SK-MEL-5 (cell line): ENCODE measurements at regions not wholly inside any gene's neighbourhood (a gene's known extent, or its start where the extent isn't known, plus 50 kb on each side); places are given as distances from the start of the nearest gene placed in this dataset.
"Not testable (repeated sequence)": the region's sequence is repeated elsewhere in the genome, so short reads cannot be mapped to it uniquely, and the experiment has no call there.

Experiments
- DNase-seq: peaks from one replicate; pipeline ENCODE4 v3.0.0-alpha.2; 2016; ENCODE audit warnings: low read depth, low spot score
- in situ Hi-C: cut with HindIII; loops from 2 replicates; pipeline ENCODE4 v1.10.0; 2016; ENCODE audit warnings: low sequenced_read_pairs, high pct_unique_total_duplicates, low pct_unique_long_range_greater_than_20kb

DNA sequence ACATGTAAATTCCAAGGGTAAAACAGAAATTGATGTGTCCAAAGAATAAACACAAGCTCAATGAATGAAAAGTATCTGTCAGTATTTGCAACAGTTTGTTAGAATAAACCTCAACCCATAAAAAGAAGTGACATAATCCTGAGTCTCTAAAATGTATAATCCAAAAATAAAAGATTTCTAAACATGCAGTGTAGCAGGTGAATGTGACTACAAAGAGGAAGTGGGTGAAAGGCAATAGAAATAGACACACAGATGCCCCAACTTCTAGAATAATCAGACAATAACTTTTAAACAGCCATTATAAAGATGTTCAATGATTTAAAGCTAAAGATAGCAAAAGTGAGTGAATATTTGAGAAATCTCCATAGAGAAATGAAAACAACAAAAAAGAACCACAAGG is 1009.2 kb upstream of the GJE1 start:
- in situ Hi-C loops: no loop called here
- DNase-seq: no peak

DNA sequence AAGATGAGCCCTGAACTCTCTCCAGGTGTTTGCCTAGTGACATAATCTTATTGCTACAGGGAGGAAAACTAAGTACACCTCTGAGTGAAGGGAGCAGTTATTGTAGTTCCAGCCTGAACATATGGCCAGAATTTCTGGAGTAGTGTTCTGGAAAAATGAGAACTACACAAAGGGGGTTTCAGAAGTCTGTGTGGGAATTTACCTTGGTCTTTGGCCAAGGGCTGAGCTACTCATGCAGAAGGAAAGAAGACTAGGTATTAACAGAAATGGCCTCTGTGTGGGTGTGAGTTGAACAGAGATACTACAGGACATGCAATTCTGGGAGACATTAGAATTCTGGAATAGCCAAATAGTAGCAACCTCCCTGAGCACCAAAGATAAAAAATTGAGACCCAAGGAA is 1009.7 kb upstream of the GJE1 start:
- DNase-seq: no peak
- in situ Hi-C loops: no loop called here

DNA sequence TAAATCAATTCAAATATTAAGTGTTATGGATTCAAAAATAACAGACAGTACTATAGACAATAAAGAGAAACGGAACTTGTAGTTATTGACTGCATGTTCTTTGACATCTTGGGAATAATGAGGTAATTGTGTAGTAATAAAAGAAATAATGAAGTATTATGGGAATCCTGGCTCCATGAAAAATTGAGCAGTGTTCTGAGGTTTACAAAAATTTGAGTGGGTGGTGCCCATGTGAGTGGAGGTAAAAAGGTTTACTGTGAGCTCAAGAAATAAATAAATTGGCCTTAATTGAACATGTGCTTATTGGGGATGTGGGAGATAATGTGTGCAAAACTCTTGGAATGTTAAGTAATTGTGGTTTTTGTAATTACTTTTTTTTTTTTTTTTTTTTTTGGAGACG is 1013.7 kb upstream of the GJE1 start:
- in situ Hi-C loops: no loop called here
- peak; percentile 83 for DNase-seq

DNA sequence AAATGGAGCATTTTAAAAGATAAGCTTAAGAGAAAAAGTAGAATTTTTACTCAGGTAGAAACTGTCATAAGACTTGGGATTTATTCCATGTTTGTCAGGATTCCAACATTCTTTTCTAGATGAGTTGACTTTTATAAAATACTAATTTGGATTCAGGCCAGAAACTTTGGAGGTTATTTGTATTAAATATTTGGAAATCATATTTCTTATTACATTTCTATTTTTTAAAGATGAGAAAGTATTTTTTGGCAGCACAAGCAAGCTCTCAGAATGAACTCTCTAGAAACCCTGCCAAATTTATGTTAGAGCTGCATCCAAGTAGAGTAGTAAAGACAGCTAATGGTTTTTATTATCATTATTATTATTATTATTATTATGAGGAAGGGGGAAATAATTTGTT is 1014.9 kb upstream of the GJE1 start:
- in situ Hi-C loops: no loop called here
- no peak for DNase-seq

DNA sequence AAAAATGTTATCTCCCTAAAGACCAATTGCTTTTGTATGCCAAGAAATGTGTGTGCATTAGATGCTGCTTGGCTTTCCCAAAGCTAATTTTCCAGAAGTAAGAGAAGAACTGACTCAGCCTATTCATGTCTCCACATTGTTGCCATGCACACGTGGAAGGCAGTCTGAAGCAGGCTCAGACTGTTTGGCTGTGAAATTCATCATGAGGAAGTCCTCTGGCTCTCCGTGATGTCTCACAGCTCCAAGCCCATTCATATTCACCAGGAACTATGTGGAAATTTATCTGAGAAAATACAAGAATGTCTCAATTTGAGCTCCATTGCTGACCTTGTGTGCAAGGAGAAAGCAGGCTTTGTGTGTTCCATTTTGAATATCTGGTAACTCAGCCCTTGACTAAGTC is 1022.2 kb upstream of the GJE1 start:
- peak; percentile 66 for DNase-seq

DNA sequence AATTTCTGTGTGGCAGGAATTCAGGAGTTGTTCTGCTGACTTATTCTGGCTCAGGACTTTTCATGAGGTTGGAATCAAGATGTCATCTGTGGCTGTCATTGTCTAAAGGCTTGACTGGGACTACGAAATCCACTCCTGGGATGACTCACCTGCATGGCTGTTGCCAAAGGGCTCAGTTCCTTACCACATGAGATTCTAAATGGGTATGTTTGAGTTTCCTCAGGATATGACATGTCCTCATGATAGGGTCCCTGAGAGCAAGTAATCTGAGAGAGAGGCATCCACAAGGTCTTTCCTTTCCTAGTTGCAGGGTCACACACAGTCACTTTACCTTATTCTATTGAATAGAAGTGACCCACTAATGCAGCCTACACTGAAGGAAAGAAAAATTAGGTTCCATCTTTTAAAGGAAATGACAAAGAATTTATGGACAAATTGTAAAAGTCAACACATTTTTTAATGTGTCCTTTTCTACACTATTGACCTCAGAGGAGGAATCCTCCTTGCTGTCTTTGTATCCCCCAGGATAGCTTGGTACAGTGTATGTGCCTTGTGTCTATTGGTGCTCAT is 1025.0 kb upstream of the GJE1 start:
- DNase-seq: peak; percentile 56
- in situ Hi-C loops: no loop called here

More for the DNA sequence above, 1022.2 kb upstream of the GJE1 start:
- in situ Hi-C loops: no loop called here

DNA sequence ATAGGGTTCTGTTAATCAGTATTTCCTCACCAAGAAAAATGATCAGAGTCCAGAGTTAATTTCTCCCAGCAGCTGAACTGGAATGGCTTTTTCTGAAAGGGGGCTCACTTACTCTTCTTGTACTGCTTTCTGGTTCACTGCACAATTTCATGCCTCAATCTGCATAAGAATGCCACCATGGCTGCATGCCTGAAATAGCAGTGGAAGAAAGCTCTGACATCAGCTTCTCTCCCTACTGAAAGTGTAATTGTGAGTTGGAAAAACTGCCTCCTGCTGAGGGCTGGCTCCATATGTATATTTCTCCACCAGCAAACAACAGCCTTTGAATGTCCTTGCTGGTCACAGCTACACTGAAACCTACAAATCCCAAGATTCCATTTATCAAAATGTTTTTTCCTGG is 1027.2 kb upstream of the GJE1 start:
- in situ Hi-C loops: no loop called here
- peak; percentile 67 for DNase-seq

DNA sequence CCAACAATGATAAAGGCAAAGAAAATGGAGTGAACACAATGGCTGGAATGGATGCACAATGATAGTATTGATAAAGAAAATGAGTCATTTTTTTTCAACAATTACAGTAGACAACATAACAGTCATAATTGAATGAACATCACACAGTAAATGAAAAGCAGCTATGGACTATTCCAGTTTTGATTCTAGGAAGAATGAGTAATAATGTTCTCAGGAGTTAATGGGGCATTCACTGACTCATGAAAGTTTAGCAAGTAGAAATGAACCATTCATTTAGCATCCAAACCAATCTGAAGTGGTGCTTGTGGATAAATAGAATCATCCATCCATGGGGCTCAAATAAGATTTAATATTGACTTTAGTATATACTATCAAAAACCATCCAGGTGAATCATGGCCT is 1029.5 kb upstream of the GJE1 start:
- DNase-seq: peak; percentile 54
- in situ Hi-C loops: no loop called here

DNA sequence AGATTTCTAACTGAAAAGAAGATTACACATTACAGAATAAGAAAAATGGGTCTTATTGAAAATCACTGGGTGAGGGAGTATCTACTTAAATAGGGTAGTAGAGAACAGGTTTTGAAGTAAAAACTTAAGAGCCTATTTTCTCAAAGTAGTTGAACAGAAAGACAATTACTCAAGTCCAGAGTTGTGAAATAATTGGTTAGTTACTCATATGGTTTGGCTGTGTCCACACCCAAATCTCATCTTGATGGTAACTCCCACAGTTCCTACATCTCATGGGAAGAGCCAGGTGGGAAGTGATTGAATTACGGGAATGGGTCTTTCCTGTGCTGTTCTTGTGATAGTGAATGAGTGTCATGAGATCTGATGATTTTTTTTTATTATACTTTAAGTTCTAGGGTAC is 1035.3 kb upstream of the GJE1 start:
- in situ Hi-C loops: no loop called here
- no peak for DNase-seq

DNA sequence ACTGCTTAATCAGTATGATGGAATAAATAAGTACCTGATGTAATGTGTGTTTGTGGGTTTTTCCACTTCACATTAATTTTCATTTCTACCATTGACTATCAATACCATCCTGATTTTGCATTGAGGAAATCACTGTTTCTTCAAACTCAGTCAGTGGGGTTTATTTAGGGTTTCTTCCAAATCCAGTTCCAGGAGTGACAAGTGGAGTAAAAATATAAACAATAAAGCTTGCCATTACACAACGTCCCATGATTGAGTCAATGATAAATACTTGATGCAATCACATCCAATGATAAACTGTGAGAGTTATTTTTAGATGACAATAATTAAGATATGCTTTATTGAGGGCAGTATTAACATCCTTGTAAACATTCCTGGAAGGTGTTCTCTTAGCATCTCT is 1037.4 kb upstream of the GJE1 start:
- DNase-seq: no peak
- in situ Hi-C loops: no loop called here

DNA sequence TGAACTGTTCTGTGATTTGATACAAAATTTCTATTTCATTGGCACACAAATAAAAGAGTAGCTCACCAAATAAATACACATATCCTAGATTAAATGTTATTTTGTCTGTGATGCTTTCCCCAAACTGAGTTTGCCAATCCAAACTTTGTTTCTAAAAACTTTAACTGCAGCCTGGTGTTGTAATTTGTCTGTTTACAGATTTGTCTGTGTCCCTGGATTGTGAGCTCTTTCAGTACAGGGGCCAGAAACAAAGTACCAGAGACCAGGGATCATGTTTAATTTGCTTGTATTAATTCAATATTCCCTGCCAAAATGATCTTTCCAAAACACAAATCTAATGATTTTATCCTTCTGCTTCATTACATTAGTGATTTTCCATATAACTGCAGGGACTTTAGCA is 1044.6 kb upstream of the GJE1 start:
- in situ Hi-C loops: no loop called here
- no peak for DNase-seq

DNA sequence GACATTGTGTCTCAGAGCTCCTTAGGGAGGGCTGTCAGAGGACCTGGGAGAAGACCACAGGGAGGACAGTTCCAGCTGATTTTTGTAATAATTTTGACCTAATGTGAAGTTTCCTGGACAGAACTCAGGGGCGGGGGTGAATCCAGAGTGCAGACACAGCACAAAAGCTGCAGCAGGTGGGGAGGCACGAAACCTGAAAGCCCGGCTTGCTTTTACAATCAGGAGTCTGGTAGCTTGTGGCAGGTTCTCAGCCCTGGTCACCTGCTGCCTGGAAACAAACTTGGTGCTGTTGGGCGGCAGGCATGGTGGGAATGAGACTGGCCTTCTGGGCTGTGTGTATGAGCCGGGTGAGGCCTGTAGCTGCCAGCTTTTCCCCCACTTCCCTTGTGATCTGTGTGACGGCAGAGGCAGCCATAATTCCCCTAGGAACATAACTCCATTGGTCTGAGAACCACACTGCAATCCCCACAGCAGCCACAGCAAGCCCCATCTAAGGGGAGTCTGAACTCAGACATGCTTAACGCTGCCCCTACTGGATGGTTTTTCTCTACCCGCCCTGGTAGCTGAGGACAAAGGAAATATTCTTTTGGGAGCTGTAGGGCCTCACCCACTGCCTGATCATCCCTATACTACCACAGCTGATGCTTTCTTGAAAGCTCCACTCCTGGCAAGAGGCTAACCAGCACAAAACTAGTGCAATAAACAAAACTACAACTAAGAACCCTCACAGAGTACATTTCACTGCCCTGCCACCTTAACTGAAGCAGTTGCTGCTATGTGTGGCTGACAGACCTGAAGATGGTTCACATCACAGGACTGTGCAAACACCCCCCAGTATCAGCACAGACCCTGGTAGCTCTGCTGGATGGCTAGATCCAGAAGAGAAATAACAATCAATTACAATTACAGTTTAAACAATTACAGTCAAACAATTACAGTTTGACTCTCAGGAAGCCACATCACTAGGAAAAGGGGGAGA is 1055.1 kb upstream of the GJE1 start:
- peak; percentile 88 for DNase-seq
- in situ Hi-C loops: no loop called here

DNA sequence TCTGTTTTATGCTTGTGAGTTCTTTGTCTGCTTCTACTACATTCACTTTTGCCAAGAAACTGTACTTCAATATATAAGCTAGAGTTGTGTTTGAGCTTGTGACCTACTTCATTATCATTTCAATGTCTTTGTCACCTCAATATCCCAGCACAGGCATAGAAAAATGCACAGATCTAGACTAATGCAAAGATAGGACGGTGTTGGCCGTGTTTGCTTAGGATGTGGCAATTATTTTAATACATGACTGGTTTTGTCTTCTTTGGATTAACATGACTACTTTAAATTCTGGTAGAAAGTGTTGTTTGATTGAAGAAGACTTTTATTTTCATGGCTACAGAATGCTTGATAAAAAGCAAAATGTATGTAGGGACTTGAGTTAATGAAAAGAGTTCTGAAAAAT is 1075.0 kb upstream of the GJE1 start:
- in situ Hi-C loops: no loop called here
- DNase-seq: no peak

DNA sequence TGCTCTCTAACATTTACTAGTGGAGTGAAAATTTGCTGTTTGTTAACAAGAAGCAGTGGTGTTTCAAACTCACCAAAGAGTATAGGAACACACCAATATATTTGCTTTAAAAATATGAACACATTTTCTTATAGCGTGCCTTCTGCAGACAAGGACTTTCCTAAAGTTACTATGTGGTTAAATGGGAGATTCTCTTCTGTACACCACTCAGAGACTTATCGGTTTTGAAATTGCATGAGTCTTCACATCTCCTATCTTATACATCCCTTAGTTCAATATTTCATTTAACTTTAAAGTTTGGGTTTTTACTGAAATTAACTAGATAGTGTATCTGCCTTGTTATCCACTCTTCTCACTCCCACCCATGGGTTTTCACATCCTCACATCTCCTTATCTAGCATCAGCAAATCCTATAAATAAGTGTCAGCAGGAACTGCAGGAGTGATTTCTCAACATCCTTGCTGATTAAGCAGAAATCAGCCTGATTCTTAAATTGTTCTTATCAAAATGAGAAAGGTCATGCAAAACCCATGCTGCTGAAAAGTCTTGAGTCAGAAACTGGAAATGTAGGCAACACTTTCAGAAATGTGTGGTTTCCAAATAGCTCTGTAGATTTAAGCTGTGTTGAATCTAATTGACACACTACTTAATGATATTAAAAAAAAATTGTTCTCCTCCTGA is 1075.6 kb upstream of the GJE1 start:
- DNase-seq: no peak
- in situ Hi-C loops: no loop called here

DNA sequence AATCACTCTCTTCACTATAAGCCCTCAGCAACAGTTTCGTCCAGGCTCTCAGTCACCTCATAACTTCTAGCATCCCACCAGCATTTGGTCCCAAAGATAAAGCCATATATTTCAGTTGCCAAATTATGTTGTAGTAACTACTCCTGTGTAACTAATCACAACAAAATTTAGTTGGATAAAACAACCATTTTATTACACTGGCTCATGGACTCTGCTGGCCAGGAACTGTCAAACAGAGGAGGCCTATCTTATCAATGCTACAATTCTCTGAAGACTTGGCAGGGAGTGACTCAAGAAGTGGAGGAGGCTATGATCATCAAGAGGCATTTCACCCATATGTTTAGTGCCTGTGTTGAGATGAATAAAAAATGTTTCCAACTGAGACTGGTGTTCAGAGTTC is 1082.3 kb upstream of the GJE1 start:
- in situ Hi-C loops: no loop called here
- DNase-seq: no peak

DNA sequence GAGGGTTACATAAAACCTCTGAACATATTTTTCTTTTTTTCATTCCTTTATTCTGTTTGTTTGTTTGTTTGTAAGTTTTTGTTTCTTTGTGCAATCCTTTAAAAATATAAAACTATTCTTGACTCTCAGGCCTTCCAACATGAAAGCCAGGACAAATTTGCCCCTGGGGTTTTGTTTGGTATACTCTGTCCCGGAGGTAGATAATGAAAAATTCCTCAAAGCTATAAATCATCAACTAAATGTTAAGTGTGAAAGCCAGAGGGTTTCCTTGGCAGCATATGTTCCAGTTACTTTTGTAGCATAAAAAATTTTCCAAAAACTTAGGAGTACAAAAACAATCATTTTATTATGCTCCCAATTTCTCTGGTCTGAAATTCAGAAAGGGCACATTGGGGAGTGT is 1084.3 kb upstream of the GJE1 start:
- in situ Hi-C loops: no loop called here
- DNase-seq: no peak

DNA sequence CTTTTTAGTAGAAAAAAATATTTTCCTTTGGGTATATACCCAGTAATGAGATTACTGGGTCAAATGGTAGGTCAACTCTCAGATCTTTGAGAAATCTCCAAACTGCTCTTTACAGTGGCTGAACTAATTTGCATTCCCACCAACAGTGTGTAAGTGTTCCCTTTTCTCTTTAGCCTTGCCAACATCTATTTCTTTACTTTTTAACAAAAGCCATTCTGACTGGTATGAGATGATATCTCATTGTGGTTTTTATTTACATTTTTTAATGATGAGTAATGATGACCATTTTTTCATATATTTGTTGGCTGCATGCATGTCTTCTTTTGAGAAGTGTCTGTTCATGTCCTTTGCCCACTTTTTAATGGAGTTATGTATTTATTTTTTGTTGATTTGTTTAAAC is 1086.2 kb upstream of the GJE1 start:
- DNase-seq, in situ Hi-C loops: not testable (repeated sequence)

DNA sequence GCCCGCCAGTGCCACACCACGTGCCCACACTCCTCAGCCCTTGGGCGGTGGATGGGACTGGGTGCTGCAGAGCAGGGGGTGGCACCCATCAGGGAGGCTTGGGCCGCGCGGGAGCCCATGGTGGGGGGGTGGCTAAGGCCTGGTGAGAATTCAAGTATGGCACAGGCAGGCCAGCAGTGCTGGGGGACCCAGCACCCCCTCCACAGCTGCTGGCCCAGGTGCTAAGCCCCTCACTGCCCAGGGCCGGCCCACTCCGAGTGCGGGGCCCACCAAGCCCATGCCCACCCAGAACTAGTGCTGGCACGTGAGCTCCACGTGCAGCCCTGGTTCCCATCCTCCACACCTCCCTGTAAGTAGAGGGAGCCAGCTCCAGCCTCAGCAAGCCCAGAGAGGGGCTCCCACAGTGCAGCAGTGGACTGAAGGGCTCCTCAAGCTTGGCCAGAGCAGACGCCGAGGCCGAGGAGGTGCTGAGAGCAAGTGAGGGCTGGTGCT is 1091.1 kb upstream of the GJE1 start:
- DNase-seq: no peak
- in situ Hi-C loops: no loop called here
